ENCODE measurements at regions not wholly inside any gene's neighbourhood (a gene's known extent, or its start where the extent isn't known, plus 50 kb on each side); places are given as distances from the start of the nearest gene placed in this dataset.
A peak's percentile ranks its signal among the peaks of the same experiment; 100 is the strongest.

DNA sequence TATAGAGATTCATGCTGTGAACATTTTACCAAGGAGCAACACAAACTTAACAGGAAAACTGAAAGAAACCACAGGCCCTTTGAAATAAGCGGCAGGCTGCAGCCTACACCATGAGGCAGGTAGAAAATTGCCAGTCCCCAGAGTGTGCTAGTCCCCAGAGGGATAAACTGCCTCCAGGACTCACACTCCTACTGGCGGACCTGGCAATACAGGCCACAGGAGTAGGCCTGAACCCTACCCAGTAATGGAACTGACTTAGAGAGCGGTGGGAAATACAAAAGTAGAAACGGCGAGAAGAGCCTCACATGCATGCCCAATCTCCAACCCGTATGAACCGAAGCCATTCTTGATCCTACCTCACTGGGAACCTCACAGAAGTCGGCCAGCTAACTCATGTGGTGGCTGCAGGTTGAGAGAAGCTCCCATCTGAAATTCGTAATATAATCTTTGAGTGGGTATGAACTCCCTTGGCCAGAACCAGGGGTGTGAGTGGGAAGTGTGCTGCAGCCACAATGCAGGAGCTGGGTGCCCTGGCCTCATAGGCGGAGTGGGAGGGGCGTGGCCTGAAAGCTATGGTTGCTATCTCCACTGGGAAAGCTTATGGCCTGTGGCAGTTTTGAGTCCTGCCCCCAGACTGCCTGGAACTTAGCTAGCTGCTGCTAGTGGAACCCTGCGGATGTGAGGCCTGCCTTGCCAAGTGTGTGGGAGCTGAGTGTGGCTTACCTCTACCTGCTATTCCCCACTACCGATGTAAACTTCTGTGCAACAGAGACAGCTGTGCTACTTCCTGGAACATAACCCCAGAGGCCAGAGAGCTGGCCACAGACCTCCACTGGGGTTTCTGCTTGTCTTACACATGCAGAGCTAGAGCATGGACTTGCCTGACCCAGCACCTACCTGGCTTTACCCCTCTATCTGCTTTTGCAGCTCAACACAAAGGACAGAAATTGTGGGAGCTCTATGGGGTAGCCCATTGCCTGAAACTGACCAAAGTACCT, 146.5 kb upstream of the COL21A1 start:
- TF ChIP-seq PAX5 (IDR thresholded peaks at IDR 0.05; ENCODE audit: insufficient read depth, low read length, severe bottlenecking) (no peak), POLR2A (IDR thresholded peaks at IDR 0.05; ENCODE audit: low read depth, low read length) (no peak), POLR2AphosphoS5 (IDR thresholded peaks at IDR 0.05; ENCODE audit: low read depth, low read length) (no peak), TAF1 (IDR thresholded peaks at IDR 0.05; ENCODE audit: low read depth, low read length) (no peak), POU2F2 (IDR thresholded peaks at IDR 0.05; ENCODE audit: low read depth, low read length) (no peak), SPI1 (IDR thresholded peaks at IDR 0.05; ENCODE audit: low read depth, low read length) (no peak)
- DNase-seq (ENCODE audit: insufficient read length, low spot score) (no peak), FAIRE-seq (no peak)

GRCh38 chr6:56388415-56388755, 141.0 kb upstream of the COL21A1 start:
- FAIRE-seq (no peak), DNase-seq (ENCODE audit: insufficient read length, low spot score) (no peak)

GRCh38 chr6:56387621-56388414, 140.4 kb upstream of the COL21A1 start:
- no peak for DNase-seq (ENCODE audit: insufficient read length, low spot score)
- FAIRE-seq, result no peak
- TF ChIP-seq POLR2AphosphoS5 (IDR thresholded peaks at IDR 0.05; ENCODE audit: low read depth, low read length) (no peak), PAX5 (IDR thresholded peaks at IDR 0.05; ENCODE audit: insufficient read depth, low read length, severe bottlenecking) (no peak), SPI1 (IDR thresholded peaks at IDR 0.05; ENCODE audit: low read depth, low read length) (no peak)

More at GRCh38 chr6:56388415-56388755, 141.0 kb upstream of the COL21A1 start:
- TF ChIP-seq SPI1 (IDR thresholded peaks at IDR 0.05; ENCODE audit: low read depth, low read length) (no peak), POU2F2 (IDR thresholded peaks at IDR 0.05; ENCODE audit: low read depth, low read length) (no peak), PAX5 (IDR thresholded peaks at IDR 0.05; ENCODE audit: insufficient read depth, low read length, severe bottlenecking) (no peak), POLR2AphosphoS5 (IDR thresholded peaks at IDR 0.05; ENCODE audit: low read depth, low read length) (no peak), TAF1 (IDR thresholded peaks at IDR 0.05; ENCODE audit: low read depth, low read length) (no peak), POLR2A (IDR thresholded peaks at IDR 0.05; ENCODE audit: low read depth, low read length) (no peak)

GRCh38 chr6:56386717-56387116, 139.3 kb upstream of the COL21A1 start:
- no peak for DNase-seq (ENCODE audit: insufficient read length, low spot score)
- no peak for FAIRE-seq
- TF ChIP-seq SPI1 (IDR thresholded peaks at IDR 0.05; ENCODE audit: low read depth, low read length), result 0 out of 2 replicates have a peak, but pooled peaks have one; percentile 11
- no peak for TF ChIP-seq TAF1 (IDR thresholded peaks at IDR 0.05; ENCODE audit: low read depth, low read length)

DNA sequence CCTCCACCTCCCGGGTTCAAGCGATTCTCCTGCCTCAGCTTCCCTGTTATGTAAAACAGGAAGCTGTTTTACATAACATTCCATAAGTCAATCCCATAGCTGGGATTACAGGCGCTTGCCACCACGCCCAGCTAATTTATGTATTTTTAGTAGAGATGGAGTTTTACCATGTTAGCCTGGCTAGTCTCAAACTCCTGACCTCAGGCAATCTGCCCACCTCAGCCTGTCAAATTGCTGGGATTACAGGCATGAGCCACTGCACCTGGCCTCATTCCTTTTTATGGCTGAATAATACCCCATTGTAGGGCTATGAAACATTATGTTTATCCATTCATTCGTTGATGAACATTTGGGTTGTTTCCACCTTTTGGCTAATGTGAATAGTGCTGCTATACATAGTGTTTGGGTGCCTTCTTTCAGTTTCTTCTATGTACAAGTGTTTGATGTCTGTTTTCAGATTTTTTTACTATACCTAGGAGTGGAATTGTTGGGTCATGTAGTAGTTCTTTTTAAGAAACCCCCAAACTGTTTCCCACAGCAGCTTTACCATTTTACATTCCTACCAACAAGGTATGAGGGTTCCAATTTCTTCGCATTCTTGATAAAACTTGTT, 138.7 kb upstream of the COL21A1 start:
- no peak for TF ChIP-seq POLR2AphosphoS5 (IDR thresholded peaks at IDR 0.05; ENCODE audit: low read depth, low read length)
- no peak for TF ChIP-seq POU2F2 (IDR thresholded peaks at IDR 0.05; ENCODE audit: low read depth, low read length)
- no peak for TF ChIP-seq PAX5 (IDR thresholded peaks at IDR 0.05; ENCODE audit: insufficient read depth, low read length, severe bottlenecking)
- no peak for TF ChIP-seq SPI1 (IDR thresholded peaks at IDR 0.05; ENCODE audit: low read depth, low read length)
- TF ChIP-seq TAF1 (IDR thresholded peaks at IDR 0.05; ENCODE audit: low read depth, low read length), result no peak
- TF ChIP-seq POLR2A (IDR thresholded peaks at IDR 0.05; ENCODE audit: low read depth, low read length), result no peak

DNA sequence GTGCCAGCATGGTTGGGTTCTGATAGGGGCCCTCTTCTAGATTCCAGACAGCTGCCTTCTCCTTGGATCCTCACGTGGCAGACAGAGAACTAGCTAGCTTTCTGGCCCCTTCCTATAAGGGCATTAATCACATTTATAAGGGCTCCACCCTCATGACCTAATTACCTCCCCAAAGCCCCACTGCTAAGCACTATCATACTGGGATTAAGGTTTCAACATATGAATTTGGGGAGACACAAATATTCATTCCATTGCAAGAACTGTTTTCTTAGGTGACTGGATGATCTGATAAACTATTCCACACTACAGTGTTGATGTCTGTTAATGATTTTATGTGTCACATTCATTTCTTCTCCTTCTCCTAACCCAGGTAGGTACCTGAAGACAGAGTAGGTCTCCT, 135.8 kb upstream of the COL21A1 start:
- no peak for FAIRE-seq
- no peak for DNase-seq (ENCODE audit: insufficient read length, low spot score)
- TF ChIP-seq TAF1 (IDR thresholded peaks at IDR 0.05; ENCODE audit: low read depth, low read length), result no peak
- TF ChIP-seq SPI1 (IDR thresholded peaks at IDR 0.05; ENCODE audit: low read depth, low read length), result no peak
- TF ChIP-seq POU2F2 (IDR thresholded peaks at IDR 0.05; ENCODE audit: low read depth, low read length), result no peak
- no peak for TF ChIP-seq POLR2A (IDR thresholded peaks at IDR 0.05; ENCODE audit: low read depth, low read length)
- TF ChIP-seq POLR2AphosphoS5 (IDR thresholded peaks at IDR 0.05; ENCODE audit: low read depth, low read length), result no peak
- no peak for TF ChIP-seq PAX5 (IDR thresholded peaks at IDR 0.05; ENCODE audit: insufficient read depth, low read length, severe bottlenecking)

More for the DNA sequence above, 138.7 kb upstream of the COL21A1 start:
- FAIRE-seq (no peak), DNase-seq (ENCODE audit: insufficient read length, low spot score) (no peak)

DNA sequence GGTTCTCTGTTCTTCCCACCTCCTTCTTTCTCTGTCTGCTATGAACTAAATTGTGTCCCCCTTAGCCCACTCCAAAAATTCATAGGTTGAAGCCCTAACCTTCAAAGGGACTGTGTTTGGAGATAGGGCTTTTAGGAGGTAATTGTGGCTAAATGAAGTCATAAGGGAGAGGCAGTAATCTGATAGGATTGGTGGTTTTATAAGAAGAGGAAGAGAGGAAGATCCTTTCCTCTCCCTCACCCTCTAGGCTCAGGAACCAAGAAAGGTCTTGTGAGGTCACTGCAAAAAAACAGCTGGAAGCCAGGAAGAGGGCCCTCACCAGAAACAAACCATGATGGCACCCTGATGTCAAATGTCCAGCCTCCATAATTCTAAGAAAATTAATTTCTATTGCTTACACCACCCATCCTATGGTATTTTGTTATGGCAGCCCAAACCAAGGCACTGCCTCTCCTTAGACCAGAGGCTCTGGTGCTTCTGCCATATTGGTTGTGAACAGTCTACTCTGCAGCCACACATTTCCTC, 135.1 kb upstream of the COL21A1 start:
- no peak for DNase-seq (ENCODE audit: insufficient read length, low spot score)
- FAIRE-seq, result no peak
- TF ChIP-seq SPI1 (IDR thresholded peaks at IDR 0.05; ENCODE audit: low read depth, low read length) (no peak), PAX5 (IDR thresholded peaks at IDR 0.05; ENCODE audit: insufficient read depth, low read length, severe bottlenecking) (no peak), POLR2A (IDR thresholded peaks at IDR 0.05; ENCODE audit: low read depth, low read length) (no peak), POU2F2 (IDR thresholded peaks at IDR 0.05; ENCODE audit: low read depth, low read length) (no peak)

- FAIRE-seq, result no peak
- TF ChIP-seq SPI1 (IDR thresholded peaks at IDR 0.05; ENCODE audit: low read depth, low read length), result no peak
- TF ChIP-seq POLR2A (IDR thresholded peaks at IDR 0.05; ENCODE audit: low read depth, low read length), result no peak
- no peak for TF ChIP-seq POU2F2 (IDR thresholded peaks at IDR 0.05; ENCODE audit: low read depth, low read length)
- TF ChIP-seq POLR2AphosphoS5 (IDR thresholded peaks at IDR 0.05; ENCODE audit: low read depth, low read length), result no peak
- no peak for TF ChIP-seq TAF1 (IDR thresholded peaks at IDR 0.05; ENCODE audit: low read depth, low read length)
- no peak for TF ChIP-seq PAX5 (IDR thresholded peaks at IDR 0.05; ENCODE audit: insufficient read depth, low read length, severe bottlenecking)
- no peak for DNase-seq (ENCODE audit: insufficient read length, low spot score)
Measured at GRCh38 chr6:56381801-56382251, 134.4 kb upstream of the COL21A1 start.

DNA sequence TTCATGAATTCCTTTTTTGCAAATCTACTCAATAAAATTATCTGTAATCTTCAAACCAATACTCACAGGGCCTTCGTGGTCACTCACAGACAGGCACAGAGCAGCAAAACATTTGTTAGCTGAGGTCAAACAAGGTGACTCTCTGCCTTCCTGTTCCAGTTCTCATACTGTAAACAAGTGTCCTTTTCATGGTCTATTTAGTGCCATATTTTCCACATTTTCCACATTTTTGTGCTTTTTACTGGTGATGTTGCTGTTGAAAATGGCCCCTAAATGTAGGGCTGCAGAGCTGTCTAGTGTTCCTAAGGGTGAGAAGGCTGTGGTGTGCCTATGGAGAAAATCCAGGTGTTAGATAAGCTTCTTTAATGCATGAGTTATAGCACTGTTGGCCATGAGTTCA, 133.1 kb upstream of the COL21A1 start:
- DNase-seq (ENCODE audit: insufficient read length, low spot score) (no peak), FAIRE-seq (no peak)
- TF ChIP-seq TAF1 (IDR thresholded peaks at IDR 0.05; ENCODE audit: low read depth, low read length) (no peak), SPI1 (IDR thresholded peaks at IDR 0.05; ENCODE audit: low read depth, low read length) (no peak), POLR2AphosphoS5 (IDR thresholded peaks at IDR 0.05; ENCODE audit: low read depth, low read length) (no peak), POU2F2 (IDR thresholded peaks at IDR 0.05; ENCODE audit: low read depth, low read length) (no peak), PAX5 (IDR thresholded peaks at IDR 0.05; ENCODE audit: insufficient read depth, low read length, severe bottlenecking) (no peak), POLR2A (IDR thresholded peaks at IDR 0.05; ENCODE audit: low read depth, low read length) (no peak)

Measured in GM12891 (cell line).